ENCODE measurements at regions not wholly inside any gene's neighbourhood (a gene's known extent, or its start where the extent isn't known, plus 50 kb on each side); places are given as distances from the start of the nearest gene placed in this dataset.

GRCh38 chr15:47312161-47312560 lies 405.1 kb upstream of the SEMA6D start:
- 92% methylated on average over 3 of the region's 3 CpGs for WGBS (ENCODE audit: insufficient coverage)
- Histone ChIP-seq H3K4me3 (ENCODE audit: control insufficient read depth in 1 of 7, extremely low read depth in 1 of 7, insufficient read depth in 4 of 7, low read depth in 2 of 7, low read length in 6 of 7) (no peak overlapping the region), H3K27me3 (replicated peaks in 2 of 5; ENCODE audit: control insufficient read depth in 4 of 5, insufficient read depth in 5 of 5, low read length in 4 of 5) (peaks cover 0 to 1% (median 0%) of the 10 kb centered on the region in 5 experiments), H3K36me3 (ENCODE audit: control insufficient read depth in 4 of 4, insufficient read depth in 4 of 4, low read length in 3 of 4) (no peaks in the 10 kb centered on the region), H3K4me1 (ENCODE audit: control extremely low read depth in 1 of 4, control insufficient read depth in 4 of 4, insufficient read depth in 4 of 4, low read length in 3 of 4) (no peaks in the 10 kb centered on the region), H3K9me3 (ENCODE audit: control extremely low read depth in 1 of 5, control insufficient read depth in 4 of 5, insufficient read depth in 2 of 5, low read depth in 1 of 5, low read length in 4 of 5) (peaks cover 0 to 2% (median 0%) of the 10 kb centered on the region in 5 experiments), H3K27ac (ENCODE audit: insufficient read depth in 1 of 2, low read depth in 1 of 2, low read length in 2 of 2, poor library complexity in 1 of 2, severe bottlenecking in 2 of 2) (no peak overlapping the region)
- ChIA-PET POLR2A (no interaction called here), CTCF (no interaction called here)
- no peak for DNase-seq

DNA sequence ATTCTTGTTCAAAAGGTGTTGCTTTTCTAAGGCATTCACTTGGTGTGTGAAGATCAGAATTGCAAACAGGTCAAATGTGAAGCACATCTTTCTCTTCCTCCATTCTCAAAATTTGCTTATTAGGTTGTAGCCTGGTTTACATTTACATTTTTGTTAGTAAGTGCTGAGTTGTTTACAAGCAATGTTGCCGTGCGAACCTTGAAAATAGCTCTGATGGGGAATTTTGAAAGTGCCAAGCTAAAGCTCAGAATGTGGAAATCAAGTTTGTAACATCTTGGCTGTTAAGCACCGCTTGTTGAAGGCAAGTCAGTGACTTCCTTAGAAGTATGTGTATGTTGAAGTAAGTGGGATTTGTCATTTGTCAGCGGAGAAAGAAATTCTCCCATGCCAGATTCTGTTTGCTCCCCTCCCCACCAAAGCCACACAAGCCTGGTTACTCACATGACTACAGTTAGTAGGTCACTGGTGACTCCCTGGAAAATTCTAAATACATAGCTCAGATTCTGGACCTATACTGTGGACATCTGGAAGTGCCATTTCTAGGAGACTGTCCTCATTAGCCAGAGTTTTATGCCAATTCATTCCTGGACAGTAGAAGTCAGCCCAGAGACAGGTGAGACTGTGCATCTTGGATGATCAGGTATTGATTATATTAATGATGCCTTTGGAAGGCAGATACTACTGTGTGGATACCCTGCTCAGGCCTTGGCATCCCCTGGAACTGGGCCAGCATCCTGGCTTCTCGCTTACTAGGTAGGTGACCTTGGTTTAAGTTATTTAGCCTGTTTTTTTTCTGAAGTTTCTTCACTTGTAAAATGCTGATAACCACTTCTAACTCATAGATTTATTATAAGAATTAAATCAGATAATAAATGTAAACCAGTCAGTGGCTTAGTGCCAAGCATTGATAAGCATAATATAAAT lies 390.6 kb upstream of the SEMA6D start:
- Histone ChIP-seq H3K36me3 (ENCODE audit: control insufficient read depth in 4 of 4, insufficient read depth in 4 of 4, low read length in 3 of 4) (no peaks in the 10 kb centered on the region), H3K27ac (ENCODE audit: insufficient read depth in 1 of 2, low read depth in 1 of 2, low read length in 2 of 2, poor library complexity in 1 of 2, severe bottlenecking in 2 of 2) (no peak overlapping the region), H3K9me3 (ENCODE audit: control extremely low read depth in 1 of 5, control insufficient read depth in 4 of 5, insufficient read depth in 2 of 5, low read depth in 1 of 5, low read length in 4 of 5) (no peaks in the 10 kb centered on the region), H3K27me3 (replicated peaks in 2 of 5; ENCODE audit: control insufficient read depth in 4 of 5, insufficient read depth in 5 of 5, low read length in 4 of 5) (peaks cover 0 to 2% (median 0%) of the 10 kb centered on the region in 5 experiments), H3K4me1 (ENCODE audit: control extremely low read depth in 1 of 4, control insufficient read depth in 4 of 4, insufficient read depth in 4 of 4, low read length in 3 of 4) (no peaks in the 10 kb centered on the region), H3K4me3 (ENCODE audit: control insufficient read depth in 1 of 7, extremely low read depth in 1 of 7, insufficient read depth in 4 of 7, low read depth in 2 of 7, low read length in 6 of 7) (no peak overlapping the region)
- 93% methylated on average over 3 of the region's 5 CpGs for WGBS (ENCODE audit: insufficient coverage)
- DNase-seq: no peak
- POLR2A ChIA-PET: no interaction called here
- CTCF ChIA-PET: no interaction called here

GRCh38 chr15:47331829-47332393 lies 385.4 kb upstream of the SEMA6D start:
- Histone ChIP-seq H3K36me3 (ENCODE audit: control insufficient read depth in 4 of 4, insufficient read depth in 4 of 4, low read length in 3 of 4) (no peaks in the 10 kb centered on the region), H3K9me3 (ENCODE audit: control extremely low read depth in 1 of 5, control insufficient read depth in 4 of 5, insufficient read depth in 2 of 5, low read depth in 1 of 5, low read length in 4 of 5) (no peaks in the 10 kb centered on the region), H3K27me3 (replicated peaks in 2 of 5; ENCODE audit: control insufficient read depth in 4 of 5, insufficient read depth in 5 of 5, low read length in 4 of 5) (peaks cover 0 to 2% (median 0%) of the 10 kb centered on the region in 5 experiments), H3K4me3 (ENCODE audit: control insufficient read depth in 1 of 7, extremely low read depth in 1 of 7, insufficient read depth in 4 of 7, low read depth in 2 of 7, low read length in 6 of 7) (no peak overlapping the region), H3K4me1 (ENCODE audit: control extremely low read depth in 1 of 4, control insufficient read depth in 4 of 4, insufficient read depth in 4 of 4, low read length in 3 of 4) (no peaks in the 10 kb centered on the region), H3K27ac (ENCODE audit: insufficient read depth in 1 of 2, low read depth in 1 of 2, low read length in 2 of 2, poor library complexity in 1 of 2, severe bottlenecking in 2 of 2) (no peak overlapping the region)
- POLR2A ChIA-PET: no interaction called here
- CTCF ChIA-PET: no interaction called here
- no peak for DNase-seq
- 80% methylated on average over 3 of the region's 6 CpGs for WGBS (ENCODE audit: insufficient coverage)

GRCh38 chr15:47332481-47332880 lies 384.8 kb upstream of the SEMA6D start:
- Histone ChIP-seq H3K4me3 (ENCODE audit: control insufficient read depth in 1 of 7, extremely low read depth in 1 of 7, insufficient read depth in 4 of 7, low read depth in 2 of 7, low read length in 6 of 7) (no peak overlapping the region), H3K9me3 (ENCODE audit: control extremely low read depth in 1 of 5, control insufficient read depth in 4 of 5, insufficient read depth in 2 of 5, low read depth in 1 of 5, low read length in 4 of 5) (no peaks in the 10 kb centered on the region), H3K27me3 (replicated peaks in 2 of 5; ENCODE audit: control insufficient read depth in 4 of 5, insufficient read depth in 5 of 5, low read length in 4 of 5) (peaks cover 0 to 2% (median 0%) of the 10 kb centered on the region in 5 experiments), H3K36me3 (ENCODE audit: control insufficient read depth in 4 of 4, insufficient read depth in 4 of 4, low read length in 3 of 4) (no peaks in the 10 kb centered on the region), H3K27ac (ENCODE audit: insufficient read depth in 1 of 2, low read depth in 1 of 2, low read length in 2 of 2, poor library complexity in 1 of 2, severe bottlenecking in 2 of 2) (no peak overlapping the region), H3K4me1 (ENCODE audit: control extremely low read depth in 1 of 4, control insufficient read depth in 4 of 4, insufficient read depth in 4 of 4, low read length in 3 of 4) (no peaks in the 10 kb centered on the region)
- POLR2A ChIA-PET: no interaction called here
- DNase-seq: no peak
- CTCF ChIA-PET: no interaction called here
- no CpG with 5 or more reads among the region's 2 CpGs for WGBS (ENCODE audit: insufficient coverage)

DNA sequence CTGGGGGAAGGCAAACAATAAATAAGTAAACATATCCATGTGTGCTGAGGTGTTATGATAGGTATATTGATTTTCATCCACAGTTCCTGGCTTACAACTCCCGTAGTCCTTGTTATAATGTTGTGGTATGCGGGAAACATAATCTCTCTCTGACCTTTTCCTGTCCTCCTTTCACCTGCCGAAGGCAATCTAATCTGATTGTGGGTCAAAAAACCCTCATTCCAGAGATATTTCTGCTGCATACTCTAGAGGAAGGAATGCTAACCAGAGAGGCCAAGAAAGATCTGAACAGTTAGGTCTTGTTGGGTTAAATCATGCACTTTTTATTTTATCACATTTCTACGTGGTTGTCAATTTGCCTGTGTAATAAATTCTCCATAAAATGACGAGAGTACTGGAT lies 383.6 kb upstream of the SEMA6D start:
- Histone ChIP-seq H3K27me3 (replicated peaks in 2 of 5; ENCODE audit: control insufficient read depth in 4 of 5, insufficient read depth in 5 of 5, low read length in 4 of 5) (peaks cover 0 to 2% (median 0%) of the 10 kb centered on the region in 5 experiments), H3K27ac (ENCODE audit: insufficient read depth in 1 of 2, low read depth in 1 of 2, low read length in 2 of 2, poor library complexity in 1 of 2, severe bottlenecking in 2 of 2) (no peak overlapping the region), H3K9me3 (ENCODE audit: control extremely low read depth in 1 of 5, control insufficient read depth in 4 of 5, insufficient read depth in 2 of 5, low read depth in 1 of 5, low read length in 4 of 5) (peaks cover 0 to under 1% (median 0%) of the 10 kb centered on the region in 5 experiments), H3K4me3 (ENCODE audit: control insufficient read depth in 1 of 7, extremely low read depth in 1 of 7, insufficient read depth in 4 of 7, low read depth in 2 of 7, low read length in 6 of 7) (no peak overlapping the region), H3K36me3 (ENCODE audit: control insufficient read depth in 4 of 4, insufficient read depth in 4 of 4, low read length in 3 of 4) (no peaks in the 10 kb centered on the region), H3K4me1 (ENCODE audit: control extremely low read depth in 1 of 4, control insufficient read depth in 4 of 4, insufficient read depth in 4 of 4, low read length in 3 of 4) (no peaks in the 10 kb centered on the region)
- no peak for DNase-seq
- WGBS (ENCODE audit: insufficient coverage): 100% methylated on average over 2 of the region's 5 CpGs
- ChIA-PET CTCF (no interaction called here), POLR2A (no interaction called here)

DNA sequence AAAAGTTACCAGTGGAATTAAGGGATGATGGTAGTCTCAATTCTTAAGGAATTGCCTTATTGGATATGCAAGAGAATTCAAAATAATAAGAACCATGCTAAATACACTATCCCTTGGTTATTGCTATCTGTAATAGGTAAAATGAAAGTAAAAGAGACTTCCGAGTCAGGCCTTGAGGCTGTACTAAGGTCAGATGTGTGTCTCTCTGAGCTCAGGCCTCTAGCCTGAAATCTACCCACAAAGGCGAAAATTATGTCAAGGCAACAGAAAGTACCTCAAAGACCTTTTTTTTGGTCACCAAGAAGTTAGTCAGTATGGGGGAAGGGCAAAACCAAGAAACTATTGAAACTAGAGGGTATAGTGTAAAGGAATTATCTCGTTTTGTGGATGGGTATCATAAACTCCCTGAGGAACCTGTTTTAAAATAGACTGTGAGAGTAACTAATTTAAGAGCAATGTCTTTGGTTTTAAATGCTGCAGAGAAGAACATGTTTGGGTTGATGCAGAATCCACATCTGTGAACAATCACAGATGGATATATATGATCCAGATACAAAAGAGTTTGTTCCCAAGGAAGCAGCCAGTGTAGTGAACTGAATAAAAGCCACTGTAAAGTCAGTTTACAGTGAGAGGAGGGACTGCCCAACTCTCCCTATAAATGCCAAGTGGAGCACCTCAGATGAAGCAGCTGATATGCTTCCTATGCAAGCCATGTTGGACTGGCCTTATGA lies 382.3 kb upstream of the SEMA6D start:
- POLR2A ChIA-PET: no interaction called here

DNA sequence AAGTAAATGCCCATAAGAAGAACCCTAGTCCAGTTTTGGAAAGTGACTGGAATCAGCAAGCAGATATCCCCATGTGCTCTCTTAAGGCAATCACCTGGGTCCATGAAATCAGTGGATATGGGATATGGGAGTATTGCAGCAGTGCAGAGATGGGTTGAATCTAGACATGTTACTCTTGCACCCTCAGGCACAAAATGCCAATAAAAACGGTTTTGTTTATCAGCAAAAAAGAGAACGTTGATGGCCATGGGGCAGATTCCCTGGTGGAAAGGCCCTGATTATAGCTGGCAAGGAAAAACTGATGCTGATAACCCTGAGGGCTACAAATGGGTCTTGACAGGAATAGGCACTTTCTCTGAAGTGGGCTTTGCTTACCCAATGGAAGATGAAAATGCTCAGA lies 380.2 kb upstream of the SEMA6D start:
- POLR2A ChIA-PET: no interaction called here

More for the DNA sequence above, 382.3 kb upstream of the SEMA6D start:
- DNase-seq: no peak
- H3K4me3 ChIP-seq (ENCODE audit: control insufficient read depth in 1 of 7, extremely low read depth in 1 of 7, insufficient read depth in 4 of 7, low read depth in 2 of 7, low read length in 6 of 7): no peak overlapping the region
- H3K9me3 ChIP-seq (ENCODE audit: control extremely low read depth in 1 of 5, control insufficient read depth in 4 of 5, insufficient read depth in 2 of 5, low read depth in 1 of 5, low read length in 4 of 5): peaks cover 0 to 1% (median 0%) of the 10 kb centered on the region in 5 experiments
- H3K4me1 ChIP-seq (ENCODE audit: control extremely low read depth in 1 of 4, control insufficient read depth in 4 of 4, insufficient read depth in 4 of 4, low read length in 3 of 4): no peaks in the 10 kb centered on the region
- no peaks in the 10 kb centered on the region for H3K36me3 ChIP-seq (ENCODE audit: control insufficient read depth in 4 of 4, insufficient read depth in 4 of 4, low read length in 3 of 4)
- 100% methylated on average over 2 of the region's 3 CpGs for WGBS (ENCODE audit: insufficient coverage)
- CTCF ChIA-PET: no interaction called here
- no peak overlapping the region for H3K27ac ChIP-seq (ENCODE audit: insufficient read depth in 1 of 2, low read depth in 1 of 2, low read length in 2 of 2, poor library complexity in 1 of 2, severe bottlenecking in 2 of 2)
- H3K27me3 ChIP-seq (replicated peaks in 2 of 5; ENCODE audit: control insufficient read depth in 4 of 5, insufficient read depth in 5 of 5, low read length in 4 of 5): peaks cover 0 to 2% (median 0%) of the 10 kb centered on the region in 5 experiments

More for the DNA sequence above, 380.2 kb upstream of the SEMA6D start:
- 93% methylated on average over 2 of the region's 2 CpGs for WGBS (ENCODE audit: insufficient coverage)
- Histone ChIP-seq H3K27me3 (replicated peaks in 2 of 5; ENCODE audit: control insufficient read depth in 4 of 5, insufficient read depth in 5 of 5, low read length in 4 of 5) (no peaks in the 10 kb centered on the region), H3K27ac (ENCODE audit: insufficient read depth in 1 of 2, low read depth in 1 of 2, low read length in 2 of 2, poor library complexity in 1 of 2, severe bottlenecking in 2 of 2) (no peak overlapping the region), H3K36me3 (ENCODE audit: control insufficient read depth in 4 of 4, insufficient read depth in 4 of 4, low read length in 3 of 4) (no peaks in the 10 kb centered on the region), H3K4me1 (ENCODE audit: control extremely low read depth in 1 of 4, control insufficient read depth in 4 of 4, insufficient read depth in 4 of 4, low read length in 3 of 4) (no peaks in the 10 kb centered on the region), H3K4me3 (ENCODE audit: control insufficient read depth in 1 of 7, extremely low read depth in 1 of 7, insufficient read depth in 4 of 7, low read depth in 2 of 7, low read length in 6 of 7) (no peak overlapping the region), H3K9me3 (ENCODE audit: control extremely low read depth in 1 of 5, control insufficient read depth in 4 of 5, insufficient read depth in 2 of 5, low read depth in 1 of 5, low read length in 4 of 5) (peaks cover 0 to 1% (median 0%) of the 10 kb centered on the region in 5 experiments)
- CTCF ChIA-PET: no interaction called here
- no peak for DNase-seq

Data from common myeloid progenitor, CD34-positive (primary cell).